GM21717 (cell line): ENCODE measurements at regions not wholly inside any gene's neighbourhood (a gene's known extent, or its start where the extent isn't known, plus 50 kb on each side); places are given as distances from the start of the nearest gene placed in this dataset.
A peak's percentile ranks its signal among the peaks of the same experiment; 100 is the strongest.

Source experiments
- ATAC-seq: cut with Tn5 transposase; IDR thresholded peaks from one replicate; pipeline ENCODE4 v1.9.1; 2021; ENCODE audit warnings: mild to moderate bottlenecking, moderate library complexity; ENCODE audit not compliant: unreplicated experiment

DNA sequence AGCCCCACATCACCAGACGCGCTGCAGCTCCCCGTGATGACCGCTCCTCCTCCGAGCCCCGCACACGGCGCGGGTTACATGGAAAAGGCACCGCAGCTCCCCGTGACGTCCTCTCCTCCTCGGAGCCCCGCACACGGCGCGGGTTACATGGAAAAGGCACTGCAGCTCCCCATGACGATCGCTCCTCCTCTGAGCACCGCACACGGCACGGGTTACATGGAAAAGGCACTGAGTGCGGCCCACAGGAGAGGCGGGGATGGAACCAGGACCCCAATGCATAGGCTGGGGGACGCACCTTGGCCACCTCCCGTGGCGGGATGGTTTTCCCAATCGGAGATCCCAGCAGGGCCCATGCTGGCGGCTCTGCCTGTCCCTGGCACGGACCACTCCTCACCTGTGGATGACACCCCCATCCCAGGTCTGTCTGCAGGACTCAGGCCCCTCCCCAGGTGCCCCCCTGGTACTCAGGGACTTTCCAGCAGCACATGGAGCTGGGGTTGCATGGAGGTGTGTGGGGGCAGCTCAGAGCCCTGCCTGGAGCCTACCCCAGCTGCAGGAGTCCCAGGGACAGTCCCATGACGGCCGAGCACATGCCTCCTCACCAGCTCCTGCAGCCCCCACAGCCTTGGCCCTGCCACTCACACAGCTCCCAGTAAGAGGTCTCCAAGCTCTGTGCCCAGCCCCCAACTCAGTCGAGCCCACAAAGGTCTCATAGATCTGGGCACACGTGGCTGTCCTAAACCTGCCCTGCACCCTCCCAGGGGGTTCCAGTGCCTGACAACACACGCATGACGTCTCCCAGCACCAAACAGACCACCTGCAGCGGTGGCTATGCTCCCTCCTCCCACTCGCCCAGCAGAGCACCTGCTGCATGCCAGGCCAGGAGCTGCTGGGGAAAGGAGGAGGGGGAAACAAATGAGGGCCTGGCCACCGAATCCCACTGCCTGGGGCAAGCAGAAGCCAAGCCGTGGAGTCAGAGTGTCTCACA, 166.6 kb downstream of the BRD1 start:
- no peak for ATAC-seq

GRCh38 chr22:49660321-49660720, 167.4 kb downstream of the BRD1 start:
- no peak for ATAC-seq

DNA sequence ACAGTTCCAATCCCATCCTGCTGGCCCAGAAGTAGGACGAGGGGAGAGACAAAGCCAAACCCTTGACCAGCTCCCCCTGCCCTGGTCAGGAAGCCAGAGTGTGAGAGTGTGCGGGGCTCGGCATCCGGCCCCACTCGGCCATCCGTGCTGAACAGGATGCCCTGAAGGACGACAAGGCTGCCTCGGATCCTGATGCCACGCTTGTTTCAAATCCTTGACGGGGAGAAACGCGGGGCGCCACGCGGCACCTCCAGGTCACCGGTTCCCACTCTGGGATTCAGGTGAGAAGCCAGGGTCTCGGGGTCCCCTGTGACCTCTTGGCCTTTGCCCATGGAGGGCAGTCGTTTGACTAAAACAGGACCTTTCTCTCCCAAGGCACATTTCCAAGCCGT, 167.8 kb downstream of the BRD1 start:
- ATAC-seq: no peak

DNA sequence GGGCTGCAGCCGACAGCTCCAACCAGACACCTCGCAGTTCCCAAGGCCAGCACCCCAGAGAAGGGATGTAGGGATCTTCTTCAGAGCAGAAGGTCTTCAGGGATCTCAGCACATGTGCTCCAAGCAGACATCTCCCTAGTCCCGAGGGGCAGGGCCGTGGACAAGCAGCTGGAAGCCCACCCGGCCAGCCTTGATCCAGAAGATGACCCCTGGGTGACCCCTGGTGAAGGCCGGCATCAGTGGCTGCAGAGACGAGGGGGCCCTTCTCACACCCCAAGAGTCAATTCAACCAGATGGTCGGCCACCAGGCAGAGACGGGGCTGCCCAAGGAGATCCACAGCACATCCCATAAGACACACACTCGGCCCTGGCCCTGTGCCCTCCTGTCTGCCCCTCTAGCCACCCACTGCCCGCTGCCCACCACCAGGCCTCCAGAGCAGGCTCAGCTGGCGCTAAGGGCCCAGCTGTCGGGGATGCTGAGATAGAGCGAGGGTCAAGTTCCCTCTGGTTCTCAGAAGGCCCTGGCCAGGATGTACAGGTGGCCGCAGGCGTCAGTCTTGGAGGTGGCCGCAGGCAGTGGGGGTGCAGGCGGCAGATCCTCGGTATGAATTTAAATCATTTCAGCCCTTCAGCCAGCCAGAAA, 168.3 kb downstream of the BRD1 start:
- ATAC-seq: no peak

GRCh38 chr22:49658902-49659280, 168.8 kb downstream of the BRD1 start:
- no peak for ATAC-seq

DNA sequence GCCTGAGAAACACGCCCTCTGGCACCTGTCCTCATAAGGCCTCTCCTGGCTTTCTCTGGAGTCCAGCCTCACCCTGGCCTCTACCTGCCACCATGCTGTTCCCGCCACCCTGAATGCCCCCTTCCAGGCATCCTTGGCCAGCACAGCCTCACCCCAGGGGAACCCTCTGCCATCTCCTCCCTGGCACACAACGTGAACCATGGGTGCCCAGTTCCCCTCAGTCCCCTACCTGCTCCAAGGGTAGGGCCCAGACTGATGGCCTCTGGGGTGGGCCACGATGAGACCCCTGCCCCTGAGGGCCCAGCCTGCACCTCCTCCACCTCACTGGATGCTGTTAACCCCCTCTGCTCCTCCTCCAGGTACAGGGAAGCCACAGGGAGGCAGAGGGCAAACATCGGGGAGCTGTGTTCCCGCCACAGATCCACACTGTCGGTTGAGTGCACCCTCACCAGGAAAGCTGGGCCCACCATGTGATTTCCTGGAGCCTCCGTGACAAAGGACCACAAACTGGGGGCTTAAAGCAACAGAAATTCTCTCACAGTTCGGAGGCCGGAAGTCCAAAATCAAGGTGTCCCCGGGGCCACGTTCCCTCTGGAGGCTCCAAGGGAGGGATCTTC, 169.6 kb downstream of the BRD1 start:
- ATAC-seq: no peak

DNA sequence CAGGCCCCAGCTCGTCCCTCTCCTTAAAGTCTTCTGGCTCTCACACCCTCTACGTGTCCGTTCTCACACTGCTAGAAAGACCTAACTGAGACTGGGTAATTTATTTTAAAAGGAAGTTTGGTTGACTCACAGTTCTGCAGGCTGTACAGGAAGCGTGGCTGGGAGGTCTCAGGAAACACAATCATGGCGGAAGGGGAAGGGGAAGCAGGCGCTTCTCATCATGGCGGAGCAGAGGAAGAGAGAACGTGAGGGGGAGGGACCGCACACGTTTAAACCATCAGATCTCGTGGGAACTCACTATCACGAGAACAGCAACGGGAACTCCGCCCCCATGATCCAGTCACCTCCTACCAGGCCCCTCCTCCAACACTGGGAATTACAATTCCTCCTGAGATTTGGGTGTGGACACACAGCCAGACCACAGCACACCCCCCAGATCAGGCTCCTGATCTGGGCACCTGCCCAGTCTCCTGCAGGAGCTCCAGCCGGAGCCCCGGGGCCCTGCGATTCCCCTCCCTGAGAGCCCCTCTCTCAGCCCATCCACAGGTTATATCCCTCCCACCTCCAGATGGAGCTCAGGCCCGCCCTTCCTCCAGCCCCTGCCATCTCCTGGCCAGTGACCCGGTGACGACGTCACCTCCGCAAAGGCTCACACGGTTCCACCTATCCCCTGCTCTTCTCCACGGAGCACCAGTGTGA, 170.2 kb downstream of the BRD1 start:
- ATAC-seq: peak; percentile 65

GRCh38 chr22:49656883-49657274, 170.8 kb downstream of the BRD1 start:
- peak; percentile 35 for ATAC-seq

GRCh38 chr22:49656291-49656851, 171.3 kb downstream of the BRD1 start:
- no peak for ATAC-seq

DNA sequence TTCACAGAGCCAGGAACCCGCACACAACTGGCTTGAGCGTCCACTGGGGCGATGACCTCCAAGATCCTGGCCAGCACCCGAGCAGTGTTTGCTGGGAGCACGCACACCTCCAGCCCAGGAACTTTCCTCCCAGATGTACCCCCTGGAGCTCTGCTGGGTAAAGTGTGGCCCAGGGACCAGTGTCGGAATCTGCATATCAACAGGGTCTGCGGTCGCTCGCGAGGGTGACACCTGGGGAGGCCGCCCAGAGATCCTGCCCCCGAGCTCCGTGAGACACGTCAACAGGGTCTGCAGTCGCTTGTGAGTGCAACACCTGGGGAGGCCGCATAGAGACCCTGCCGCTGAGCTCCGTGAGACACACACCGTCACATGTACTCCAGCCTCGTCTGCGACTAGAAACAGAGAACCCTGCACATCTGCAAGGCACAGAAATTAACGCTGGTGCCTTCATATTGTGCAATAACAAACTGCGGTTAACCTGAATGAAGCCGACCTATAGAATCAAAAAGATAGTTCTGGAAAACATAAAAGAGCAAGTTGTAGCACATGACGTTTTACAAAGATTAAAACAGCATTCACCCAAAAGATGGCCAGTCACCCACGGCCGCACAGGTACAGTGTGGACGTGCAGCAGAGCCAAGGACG, 172.4 kb downstream of the BRD1 start:
- ATAC-seq: no peak

DNA sequence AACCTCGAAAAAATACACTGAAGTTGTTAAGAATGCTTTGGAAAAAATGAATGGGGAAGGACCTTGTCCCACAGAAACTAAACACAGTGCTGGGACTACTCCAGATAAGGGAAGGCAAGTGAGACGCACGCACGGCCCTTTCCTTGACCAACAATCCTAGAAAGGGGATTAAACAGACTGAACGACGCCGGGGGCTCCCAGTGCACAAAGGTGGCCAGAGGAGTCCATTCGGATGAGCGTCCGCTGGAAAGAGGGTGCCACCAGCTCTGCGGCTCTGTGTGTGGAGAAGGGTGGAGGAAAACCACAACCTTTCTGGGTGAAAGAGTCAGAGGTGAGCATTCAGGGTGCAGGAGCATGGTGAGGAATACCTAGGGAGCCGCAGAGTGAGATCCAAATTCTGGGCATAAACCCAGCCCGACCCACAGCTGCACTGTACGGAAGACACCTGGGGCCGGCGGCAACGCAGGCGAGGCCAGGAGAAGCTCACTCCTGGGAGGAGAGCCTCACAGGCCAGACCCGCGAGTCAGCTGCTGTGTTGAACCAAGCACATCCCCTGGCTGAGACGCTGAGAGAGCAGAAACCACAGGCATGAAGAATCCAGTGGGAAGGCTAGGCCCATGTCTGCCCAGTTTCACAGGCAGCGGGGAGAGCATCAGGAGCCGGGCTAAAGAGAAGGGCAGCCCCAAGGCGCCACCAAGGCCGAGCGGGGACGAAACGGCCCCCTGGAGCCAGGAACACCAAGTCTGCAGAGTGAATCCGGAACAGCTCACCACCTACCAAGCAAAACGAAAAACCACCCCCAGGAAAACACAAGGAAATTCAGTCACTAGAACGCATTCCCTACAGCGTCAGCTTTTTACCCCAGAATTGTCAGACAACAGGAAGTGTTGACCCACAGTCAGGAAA, 177.1 kb downstream of the BRD1 start:
- ATAC-seq: no peak

DNA sequence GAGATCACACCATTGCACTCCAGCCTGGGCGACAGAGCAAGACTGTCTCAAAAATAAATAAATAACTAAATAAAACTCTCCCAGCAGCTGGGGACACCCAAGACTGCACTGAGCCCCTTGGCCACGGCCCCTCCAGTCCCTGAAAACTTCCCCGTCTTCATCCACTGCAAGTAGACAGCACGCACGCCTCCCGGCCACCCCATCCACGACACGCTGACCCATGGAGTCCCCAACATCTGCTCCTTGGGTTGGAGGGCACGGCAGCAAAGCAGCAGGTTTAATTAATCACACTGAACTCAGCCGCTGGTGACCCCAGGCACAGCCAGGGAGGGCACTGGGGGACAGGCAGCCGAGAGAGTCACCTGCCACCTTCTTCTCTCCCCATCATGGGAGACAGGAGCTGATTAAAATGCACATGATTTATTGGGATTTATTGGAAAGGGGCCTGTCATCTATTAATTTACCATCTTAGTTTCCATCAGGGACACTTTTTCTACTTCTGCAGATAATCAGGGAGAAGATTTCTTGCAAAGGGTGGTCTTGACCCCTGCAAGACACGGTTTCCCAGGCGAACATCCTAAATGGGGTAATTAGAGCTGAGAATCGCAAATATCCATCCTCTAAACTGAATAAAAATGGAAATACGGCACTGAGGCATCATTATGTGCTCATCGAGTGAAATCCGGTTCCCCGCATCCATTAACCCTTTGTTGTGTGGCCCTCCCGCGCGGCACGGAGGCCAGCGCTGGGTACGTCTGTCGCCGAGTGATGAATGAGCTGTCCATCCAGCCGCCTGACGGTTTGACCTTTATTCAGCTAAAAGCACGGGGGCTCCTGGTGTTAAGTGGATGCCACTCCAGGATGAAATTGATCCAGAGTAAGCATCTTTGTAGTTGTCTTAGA, 178.3 kb downstream of the BRD1 start:
- ATAC-seq: no peak

DNA sequence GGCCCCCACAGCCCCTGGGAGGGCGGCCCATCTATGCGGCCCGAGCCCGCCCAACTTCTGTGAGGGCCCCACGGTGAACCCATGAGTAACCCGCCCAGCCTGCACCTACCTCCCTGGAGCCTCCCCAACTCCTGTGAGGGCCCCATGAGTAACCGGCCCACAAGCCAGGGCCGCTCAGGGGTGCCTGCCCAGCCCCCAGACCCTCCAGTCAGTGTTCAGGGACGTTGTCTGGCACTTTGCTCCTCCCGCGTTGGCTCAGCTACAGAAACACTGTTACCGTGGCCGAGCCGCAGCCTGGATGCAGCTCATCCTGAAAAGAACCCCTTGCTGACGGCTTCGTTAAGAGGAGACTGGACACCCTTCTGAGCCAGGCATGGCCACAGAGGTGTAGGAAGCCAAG, 179.6 kb downstream of the BRD1 start:
- ATAC-seq: no peak

DNA sequence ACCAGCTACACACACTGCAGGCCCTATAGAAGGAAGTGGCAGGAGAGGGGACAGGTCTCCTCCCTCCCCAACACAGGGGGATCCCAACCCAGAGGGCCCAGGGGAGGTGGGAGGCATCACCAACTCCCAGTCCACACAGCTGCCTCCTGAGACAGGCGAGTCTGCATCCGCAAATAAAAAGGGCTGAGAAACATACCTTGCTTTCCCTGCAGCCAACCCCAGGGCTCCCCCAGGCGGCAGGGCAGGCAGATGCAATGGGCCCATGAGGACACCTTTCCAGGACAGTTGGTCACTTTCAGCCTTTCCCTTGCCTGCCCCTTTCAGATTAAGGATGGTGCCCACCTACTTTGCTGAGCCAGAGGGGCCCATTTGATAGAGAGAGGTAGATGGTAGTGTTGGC, 180.0 kb downstream of the BRD1 start:
- no peak for ATAC-seq

- ATAC-seq: no peak
Observed at GRCh38 chr22:49646876-49647275, 180.8 kb downstream of the BRD1 start.

DNA sequence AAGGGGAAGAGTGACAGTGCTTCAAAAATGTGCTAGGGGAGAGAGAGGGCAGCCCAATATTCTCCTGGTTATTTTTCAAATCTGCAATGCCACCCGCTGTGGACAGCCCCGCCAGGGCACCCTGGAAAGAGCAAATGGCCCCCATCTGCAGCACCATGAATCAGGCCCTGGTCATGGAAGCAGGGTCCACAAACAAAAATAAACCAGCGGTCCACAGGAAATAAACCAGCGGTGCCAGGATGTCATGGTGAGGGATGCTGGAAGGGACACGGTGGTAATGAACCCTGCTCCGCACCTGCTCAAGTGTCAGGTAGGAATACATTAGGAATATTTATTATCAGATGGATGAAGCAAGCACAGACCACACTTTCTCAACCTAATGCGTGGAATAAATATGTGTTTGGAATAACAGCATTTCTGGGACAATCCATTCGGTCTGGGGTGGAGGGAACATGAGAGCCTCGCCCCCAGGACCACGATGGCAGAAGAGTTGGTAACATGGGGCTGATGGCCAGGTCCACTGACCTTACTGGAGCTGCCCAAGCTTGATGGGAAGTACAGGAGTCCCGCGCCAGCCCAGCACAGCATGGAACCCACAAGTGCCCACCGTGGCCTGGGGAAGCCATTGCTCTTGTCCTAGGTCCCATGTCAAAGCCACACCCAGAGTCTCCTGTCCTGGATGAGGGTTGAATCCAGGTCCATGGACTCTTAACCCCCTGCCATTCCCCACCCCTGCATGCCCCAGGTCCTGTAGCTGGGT, 181.7 kb downstream of the BRD1 start:
- no peak for ATAC-seq

DNA sequence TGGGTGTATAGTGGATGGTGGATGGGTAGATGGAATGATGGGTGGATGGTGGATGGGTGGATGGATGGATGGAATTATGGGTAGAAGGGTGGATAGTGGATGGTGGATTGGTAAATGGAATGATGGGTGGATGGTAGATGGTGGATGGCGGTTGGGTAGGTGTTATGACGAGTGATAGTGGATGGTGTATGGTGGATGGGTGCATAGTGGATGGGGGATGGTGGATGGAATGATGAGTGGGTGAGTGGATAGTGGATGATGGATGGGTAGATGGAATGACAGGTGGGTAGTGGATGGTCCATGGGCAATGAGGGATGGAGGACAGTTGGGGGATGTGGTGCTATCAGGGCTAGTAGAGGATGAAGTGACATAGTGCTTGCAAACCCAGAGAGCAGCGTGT, 182.4 kb downstream of the BRD1 start:
- ATAC-seq: no peak

GRCh38 chr22:49643998-49644397, 183.7 kb downstream of the BRD1 start:
- ATAC-seq: no peak
